ENCODE measurements at regions not wholly inside any gene's neighbourhood (a gene's known extent, or its start where the extent isn't known, plus 50 kb on each side); places are given as distances from the start of the nearest gene placed in this dataset.
"Not testable (repeated sequence)": the region's sequence is repeated elsewhere in the genome, so short reads cannot be mapped to it uniquely, and the experiment has no call there.

DNA sequence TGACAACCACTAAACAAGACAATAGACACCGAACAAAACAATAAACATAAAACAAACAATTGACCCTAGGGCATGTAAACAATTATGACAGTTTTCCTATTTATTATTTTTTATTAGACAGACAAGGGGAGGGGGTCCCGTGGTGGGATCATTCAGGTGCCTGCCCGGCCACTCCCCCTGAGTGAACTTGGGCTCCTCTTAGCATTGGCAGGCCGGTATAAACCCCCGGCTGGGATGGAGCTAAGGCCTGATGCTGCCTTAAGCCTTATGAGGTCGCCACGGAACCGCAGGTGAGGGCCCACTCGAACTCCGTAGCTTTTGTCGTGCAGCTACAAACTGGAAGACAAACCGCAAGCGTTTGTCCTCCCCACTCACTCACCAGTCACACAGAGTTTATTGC, 121.8 kb upstream of the KCNJ3 start:
- H3K79me2 ChIP-seq (ENCODE audit: control insufficient read depth, insufficient read depth, low read length, poor library complexity); H3K23ac ChIP-seq (ENCODE audit: low read length); H2BK12ac ChIP-seq (ENCODE audit: low read length); H4K8ac ChIP-seq (ENCODE audit: low read depth, low read length); H3K4me1 ChIP-seq (ENCODE audit: control insufficient read depth in 1 of 2, insufficient read depth in 2 of 2, low read length in 2 of 2); H2BK5ac ChIP-seq (ENCODE audit: low read depth, low read length, poor library complexity); H4K12ac ChIP-seq (ENCODE audit: low read depth, low read length); DNase-seq; H3K79me1 ChIP-seq (ENCODE audit: low read length); H3K9ac ChIP-seq (ENCODE audit: low read length); H3K18ac ChIP-seq (ENCODE audit: low read length); H3K4me2 ChIP-seq (ENCODE audit: low read length); H3K4ac ChIP-seq (ENCODE audit: low read depth, low read length); H2AK5ac ChIP-seq (ENCODE audit: low read length); H4K91ac ChIP-seq (ENCODE audit: low read depth, low read length); H2AFZ ChIP-seq (ENCODE audit: insufficient read depth, low read length, poor library complexity); H3K9me3 ChIP-seq (ENCODE audit: insufficient read depth, low read depth, low read length); H3K27me3 ChIP-seq (ENCODE audit: insufficient read depth, low read length); H3K14ac ChIP-seq (ENCODE audit: low read length); H3K4me3 ChIP-seq (ENCODE audit: low read depth, low read length); H3K27ac ChIP-seq (ENCODE audit: low read depth, low read length); H2BK120ac ChIP-seq (ENCODE audit: insufficient read depth, low read length, poor library complexity); H3K36me3 ChIP-seq (ENCODE audit: control insufficient read depth in 1 of 2, insufficient read depth in 2 of 2, low read length in 2 of 2): not testable (repeated sequence)
- WGBS (ENCODE audit: extremely low coverage, insufficient coverage, insufficient read length): no CpG with 5 or more reads among the region's 13 CpGs

DNA sequence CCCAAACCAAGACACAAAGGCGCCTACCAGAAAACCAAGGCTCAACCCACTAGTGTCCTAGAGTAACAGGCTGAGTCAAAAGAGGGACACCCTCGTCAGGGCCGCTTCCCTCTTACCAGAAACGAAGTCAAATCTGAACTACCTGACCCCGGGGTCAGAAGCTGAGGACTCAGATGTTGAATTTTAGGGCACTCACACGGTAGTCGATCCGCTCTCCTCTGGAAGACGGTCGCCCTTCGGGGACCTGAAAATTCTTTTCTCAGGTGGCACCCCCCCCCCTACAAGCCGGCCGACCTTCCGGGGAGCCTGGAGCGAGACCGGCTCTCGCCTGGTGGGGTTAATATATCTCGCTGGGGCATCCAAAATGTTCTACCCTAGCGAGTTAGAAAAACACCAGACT, 121.1 kb upstream of the KCNJ3 start:
- no peak overlapping the region for H3K18ac ChIP-seq (ENCODE audit: low read length)
- no peak for DNase-seq

GRCh38 chr2:154580767-154581166, 117.7 kb upstream of the KCNJ3 start:
- no peak overlapping the region for H2BK120ac ChIP-seq (ENCODE audit: insufficient read depth, low read length, poor library complexity)
- whole genome bisulfite sequencing (ENCODE audit: extremely low coverage, insufficient coverage, insufficient read length): no CpG with 5 or more reads among the region's 3 CpGs

More for the DNA sequence above, 121.1 kb upstream of the KCNJ3 start:
- H3K9ac ChIP-seq (ENCODE audit: low read length): no peak overlapping the region
- H3K9me3 ChIP-seq (ENCODE audit: insufficient read depth, low read depth, low read length): no peaks in the 10 kb centered on the region
- no peaks in the 10 kb centered on the region for H3K79me1 ChIP-seq (ENCODE audit: low read length)
- no peak overlapping the region for H3K4ac ChIP-seq (ENCODE audit: low read depth, low read length)
- H4K8ac ChIP-seq (ENCODE audit: low read depth, low read length): no peak overlapping the region
- H3K4me3 ChIP-seq (ENCODE audit: low read depth, low read length): no peak overlapping the region
- H2BK12ac ChIP-seq (ENCODE audit: low read length): no peak overlapping the region
- no peaks in the 10 kb centered on the region for H3K36me3 ChIP-seq (ENCODE audit: control insufficient read depth in 1 of 2, insufficient read depth in 2 of 2, low read length in 2 of 2)
- WGBS (ENCODE audit: extremely low coverage, insufficient coverage, insufficient read length): no CpG with 5 or more reads among the region's 19 CpGs
- H3K27me3 ChIP-seq (ENCODE audit: insufficient read depth, low read length): no peaks in the 10 kb centered on the region
- no peak overlapping the region for H2BK120ac ChIP-seq (ENCODE audit: insufficient read depth, low read length, poor library complexity)
- no peak overlapping the region for H3K14ac ChIP-seq (ENCODE audit: low read length)
- H2BK5ac ChIP-seq (ENCODE audit: low read depth, low read length, poor library complexity): no peak overlapping the region
- no peaks in the 10 kb centered on the region for H3K79me2 ChIP-seq (ENCODE audit: control insufficient read depth, insufficient read depth, low read length, poor library complexity)
- no peak overlapping the region for H3K4me2 ChIP-seq (ENCODE audit: low read length)
- H2AFZ ChIP-seq (ENCODE audit: insufficient read depth, low read length, poor library complexity): no peak overlapping the region
- no peaks in the 10 kb centered on the region for H3K4me1 ChIP-seq (ENCODE audit: control insufficient read depth in 1 of 2, insufficient read depth in 2 of 2, low read length in 2 of 2)
- no peak overlapping the region for H2AK5ac ChIP-seq (ENCODE audit: low read length)
- no peak overlapping the region for H4K12ac ChIP-seq (ENCODE audit: low read depth, low read length)
- H3K23ac ChIP-seq (ENCODE audit: low read length): no peak overlapping the region
- no peak overlapping the region for H3K27ac ChIP-seq (ENCODE audit: low read depth, low read length)
- H4K91ac ChIP-seq (ENCODE audit: low read depth, low read length): no peak overlapping the region

DNA sequence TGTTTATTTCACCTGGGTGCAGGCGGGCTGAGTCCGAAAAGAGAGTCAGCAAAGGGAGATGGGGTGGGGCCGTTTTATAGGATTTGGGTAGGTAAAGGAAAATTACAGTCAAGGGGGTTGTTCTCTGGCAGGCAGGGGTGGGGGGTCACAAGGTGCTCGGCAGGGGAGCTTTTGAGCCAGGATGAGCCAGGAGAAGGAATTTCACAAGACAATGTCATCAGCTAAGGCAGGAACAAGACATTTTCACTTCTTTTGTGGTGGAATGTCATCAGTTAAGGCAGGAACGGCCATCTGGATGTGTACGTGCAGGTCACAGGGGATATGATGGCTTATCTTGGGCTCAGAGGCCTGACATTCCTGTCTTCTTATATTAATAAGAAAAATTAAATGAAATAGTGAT, 115.8 kb upstream of the KCNJ3 start:
- H3K4me2 ChIP-seq (ENCODE audit: low read length); H3K9me3 ChIP-seq (ENCODE audit: insufficient read depth, low read depth, low read length); H3K79me1 ChIP-seq (ENCODE audit: low read length); H2BK120ac ChIP-seq (ENCODE audit: insufficient read depth, low read length, poor library complexity); H2AFZ ChIP-seq (ENCODE audit: insufficient read depth, low read length, poor library complexity); H3K18ac ChIP-seq (ENCODE audit: low read length); H3K14ac ChIP-seq (ENCODE audit: low read length); H2BK5ac ChIP-seq (ENCODE audit: low read depth, low read length, poor library complexity); H3K23ac ChIP-seq (ENCODE audit: low read length); H2BK12ac ChIP-seq (ENCODE audit: low read length); H3K36me3 ChIP-seq (ENCODE audit: control insufficient read depth in 1 of 2, insufficient read depth in 2 of 2, low read length in 2 of 2); H4K8ac ChIP-seq (ENCODE audit: low read depth, low read length); H4K12ac ChIP-seq (ENCODE audit: low read depth, low read length); H3K27me3 ChIP-seq (ENCODE audit: insufficient read depth, low read length); H3K4me3 ChIP-seq (ENCODE audit: low read depth, low read length); H2AK5ac ChIP-seq (ENCODE audit: low read length); H3K27ac ChIP-seq (ENCODE audit: low read depth, low read length); H3K9ac ChIP-seq (ENCODE audit: low read length); H3K4me1 ChIP-seq (ENCODE audit: control insufficient read depth in 1 of 2, insufficient read depth in 2 of 2, low read length in 2 of 2); H3K79me2 ChIP-seq (ENCODE audit: control insufficient read depth, insufficient read depth, low read length, poor library complexity); DNase-seq; H4K91ac ChIP-seq (ENCODE audit: low read depth, low read length); H3K4ac ChIP-seq (ENCODE audit: low read depth, low read length): not testable (repeated sequence)
- no CpG with 5 or more reads among the region's 6 CpGs for WGBS (ENCODE audit: extremely low coverage, insufficient coverage, insufficient read length)

More at GRCh38 chr2:154580767-154581166, 117.7 kb upstream of the KCNJ3 start:
- Histone ChIP-seq H2AFZ (ENCODE audit: insufficient read depth, low read length, poor library complexity) (no peak overlapping the region), H2BK12ac (ENCODE audit: low read length) (no peak overlapping the region), H3K36me3 (ENCODE audit: control insufficient read depth in 1 of 2, insufficient read depth in 2 of 2, low read length in 2 of 2) (no peaks in the 10 kb centered on the region), H3K4me2 (ENCODE audit: low read length) (no peak overlapping the region), H3K14ac (ENCODE audit: low read length) (no peak overlapping the region), H4K91ac (ENCODE audit: low read depth, low read length) (no peak overlapping the region), H3K79me1 (ENCODE audit: low read length) (no peaks in the 10 kb centered on the region), H2AK5ac (ENCODE audit: low read length) (no peak overlapping the region), H3K9ac (ENCODE audit: low read length) (no peak overlapping the region), H3K27me3 (ENCODE audit: insufficient read depth, low read length) (no peaks in the 10 kb centered on the region), H3K23ac (ENCODE audit: low read length) (no peak overlapping the region), H2BK5ac (ENCODE audit: low read depth, low read length, poor library complexity) (no peak overlapping the region), H3K79me2 (ENCODE audit: control insufficient read depth, insufficient read depth, low read length, poor library complexity) (no peaks in the 10 kb centered on the region), H3K18ac (ENCODE audit: low read length) (no peak overlapping the region), H4K8ac (ENCODE audit: low read depth, low read length) (no peak overlapping the region), H3K4me3 (ENCODE audit: low read depth, low read length) (no peak overlapping the region), H3K4ac (ENCODE audit: low read depth, low read length) (no peak overlapping the region), H3K27ac (ENCODE audit: low read depth, low read length) (no peak overlapping the region), H4K12ac (ENCODE audit: low read depth, low read length) (no peak overlapping the region), H3K4me1 (ENCODE audit: control insufficient read depth in 1 of 2, insufficient read depth in 2 of 2, low read length in 2 of 2) (no peaks in the 10 kb centered on the region), H3K9me3 (ENCODE audit: insufficient read depth, low read depth, low read length) (no peaks in the 10 kb centered on the region)
- DNase-seq: no peak

Measured in trophoblast cell (in vitro differentiated cells and primary cell).